ENCODE measurements at regions not wholly inside any gene's neighbourhood (a gene's known extent, or its start where the extent isn't known, plus 50 kb on each side); places are given as distances from the start of the nearest gene placed in this dataset.

DNA sequence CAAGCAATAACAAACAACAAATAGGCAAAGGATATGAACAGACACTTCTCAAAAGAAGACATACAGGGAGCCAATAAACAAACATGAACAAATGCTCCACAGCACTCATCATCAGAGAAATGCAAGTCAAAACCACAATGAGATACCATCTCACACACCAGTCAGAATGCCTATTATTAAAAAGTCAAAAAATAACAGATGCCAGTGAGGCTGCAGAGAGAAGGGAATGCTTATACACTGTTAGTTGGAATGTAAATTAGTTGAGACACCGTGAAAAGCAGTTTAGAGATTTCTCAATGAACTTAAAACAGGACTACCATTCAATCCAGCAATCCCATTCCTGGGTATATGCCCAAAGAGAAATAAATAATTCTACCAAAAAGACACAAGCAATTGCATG lies 129.8 kb upstream of the MAGEB2 start:
- TF ChIP-seq, protein P1, sequence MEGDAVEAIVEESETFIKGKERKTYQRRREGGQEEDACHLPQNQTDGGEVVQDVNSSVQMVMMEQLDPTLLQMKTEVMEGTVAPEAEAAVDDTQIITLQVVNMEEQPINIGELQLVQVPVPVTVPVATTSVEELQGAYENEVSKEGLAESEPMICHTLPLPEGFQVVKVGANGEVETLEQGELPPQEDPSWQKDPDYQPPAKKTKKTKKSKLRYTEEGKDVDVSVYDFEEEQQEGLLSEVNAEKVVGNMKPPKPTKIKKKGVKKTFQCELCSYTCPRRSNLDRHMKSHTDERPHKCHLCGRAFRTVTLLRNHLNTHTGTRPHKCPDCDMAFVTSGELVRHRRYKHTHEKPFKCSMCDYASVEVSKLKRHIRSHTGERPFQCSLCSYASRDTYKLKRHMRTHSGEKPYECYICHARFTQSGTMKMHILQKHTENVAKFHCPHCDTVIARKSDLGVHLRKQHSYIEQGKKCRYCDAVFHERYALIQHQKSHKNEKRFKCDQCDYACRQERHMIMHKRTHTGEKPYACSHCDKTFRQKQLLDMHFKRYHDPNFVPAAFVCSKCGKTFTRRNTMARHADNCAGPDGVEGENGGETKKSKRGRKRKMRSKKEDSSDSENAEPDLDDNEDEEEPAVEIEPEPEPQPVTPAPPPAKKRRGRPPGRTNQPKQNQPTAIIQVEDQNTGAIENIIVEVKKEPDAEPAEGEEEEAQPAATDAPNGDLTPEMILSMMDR (IDR thresholded peaks at IDR 0.05): no peak
- TF ChIP-seq POLR2A (IDR thresholded peaks at IDR 0.05): no peak

Measured in esophagus squamous epithelium (tissue), 4 donors.